ENCODE measurements at regions not wholly inside any gene's neighbourhood (a gene's known extent, or its start where the extent isn't known, plus 50 kb on each side); places are given as distances from the start of the nearest gene placed in this dataset.

- TF ChIP-seq CTCF (conservative IDR thresholded peaks at IDR 0.05; ENCODE audit: low read depth, low read length) (no peak), FOS (IDR thresholded peaks at IDR 0.05; ENCODE audit: low read depth, low read length) (no peak), POLR2A (IDR thresholded peaks at IDR 0.05; ENCODE audit: low read depth, low read length) (no peak), USF2 (IDR thresholded peaks at IDR 0.05; ENCODE audit: low read depth, low read length) (no peak), SMC3 (IDR thresholded peaks at IDR 0.05; ENCODE audit: low read depth, low read length) (no peak), RCOR1 (IDR thresholded peaks at IDR 0.05; ENCODE audit: insufficient replicate concordance, low read length) (no peak), CEBPB (IDR thresholded peaks at IDR 0.05; ENCODE audit: low read depth, low read length) (no peak)
These were observed 123.6 kb upstream of the KCNJ15 start for GRCh38 chr21:38133240-38133639.

All from IMR-90 (cell line).